K562 (cell line): ENCODE measurements at regions not wholly inside any gene's neighbourhood (a gene's known extent, or its start where the extent isn't known, plus 50 kb on each side); places are given as distances from the start of the nearest gene placed in this dataset.

ENCODE experiments used
- ATAC-seq: fragments of 200-7000 bp; cut with Tn5 transposase; 3 replicates; pipeline ENCODE4 v1.9.1; 2020; ENCODE audit warnings: moderate library complexity
- BruUV-seq: library from RNA; stranded (reverse); fragments of 400-500 nt; replicated peaks from 2 replicates; lab custom pipeline; 2021; lab: Mats Ljungman, UMichigan
- CTCF ChIA-PET: fragments of 300-600 bp; formaldehyde crosslinking; extraction: SDS; loops from one replicate; lab custom pipeline; 2021; ENCODE audit warnings: low intra/inter-chr PET ratio; lab: Yijun Ruan, JAX
- POLR2A ChIA-PET: fragments of 300-600, 350-650 bp; sonication (Branson Sonifier 250); formaldehyde crosslinking; extraction: SDS; loops from one replicate; lab custom pipeline; 2021; ENCODE audit warnings: antibody characterized with exemption, inconsistent platforms; lab: Yijun Ruan, JAX
- DNase-seq, 4 experiments: peaks; one replicate each; pipeline versions ENCODE4 v3.0.0 to v3.0.0-alpha.2; 2011 to 2018; ENCODE audit warnings: low spot score in 3 of 4, mixed read lengths in 3 of 4; ENCODE audit errors: extremely low read depth in 1 of 4
- FAIRE-seq: peaks from 2 replicates; lab custom pipeline; 2011; peaks lifted over from hg19 to GRCh38; lab: Jason Lieb, UNC
- H2AFZ ChIP-seq: 2 replicates; pipeline ENCODE4 v1.6.0; 2011; ENCODE audit warnings: low read depth, low read length, control low read depth, inconsistent platforms
- H3K27ac ChIP-seq: fragments of 200-600 bp; 3 replicates; pipeline ENCODE4 v1.8.0; 2011; ENCODE audit warnings: low read depth, mild to moderate bottlenecking, control low read depth, inconsistent platforms, low read length, moderate library complexity, mixed read lengths; ENCODE audit errors: extremely low read depth
- H3K27me3 ChIP-seq, 2 experiments: fragments of 300-600 bp in 1 of 2; 2 replicates in 1 of 2; 3 replicates in 1 of 2; pipeline versions ENCODE4 v1.6.0 to v1.8.0; 2011; ENCODE audit warnings: inconsistent platforms in 2 of 2, low read length in 2 of 2, mild to moderate bottlenecking in 1 of 2, mixed read lengths in 1 of 2, moderate library complexity in 1 of 2; ENCODE audit not compliant: control insufficient read depth in 2 of 2, insufficient read depth in 2 of 2
- H3K36me3 ChIP-seq: fragments of 300-600 bp; 3 replicates; pipeline ENCODE4 v1.8.0; 2011; ENCODE audit warnings: mild to moderate bottlenecking, low read length, inconsistent platforms; ENCODE audit not compliant: control insufficient read depth, insufficient read depth
- H3K4me1 ChIP-seq, 2 experiments: fragments of 200-600 bp in 1 of 2; replicated peaks in 1 of 2; 2 replicates in 1 of 2; 3 replicates in 1 of 2; pipeline versions ENCODE4 v1.5.1 to v1.8.0; 2011; ENCODE audit warnings: inconsistent platforms in 2 of 2, low read length in 2 of 2, mild to moderate bottlenecking in 1 of 2, mixed read lengths in 1 of 2, moderate library complexity in 1 of 2; ENCODE audit not compliant: control insufficient read depth in 2 of 2, insufficient read depth in 2 of 2
- H3K4me2 ChIP-seq: 2 replicates; pipeline ENCODE4 v1.6.1; 2011; ENCODE audit warnings: low read length, control low read depth, inconsistent platforms, mixed read lengths; ENCODE audit not compliant: insufficient read depth
- H3K4me3 ChIP-seq: fragments of 200-600 bp; sonication (generic), shearing (Covaris generic); 2 replicates; pipeline ENCODE4 v1.5.1; 2016; ENCODE audit warnings: control low read depth, inconsistent platforms
- H3K79me2 ChIP-seq: fragments of 200-600 bp; 3 replicates; pipeline ENCODE4 v1.8.0; 2011; ENCODE audit warnings: low read length, inconsistent platforms; ENCODE audit not compliant: control insufficient read depth, insufficient read depth
- H3K9ac ChIP-seq, 2 experiments: 2 replicates each; pipeline versions ENCODE4 v1.6.0 to v1.6.1; 2011; ENCODE audit warnings: low read depth in 2 of 2, low read length in 2 of 2, control low read depth in 1 of 2, inconsistent platforms in 1 of 2, mild to moderate bottlenecking in 1 of 2, mixed read lengths in 1 of 2; ENCODE audit not compliant: insufficient read depth in 1 of 2
- H3K9me1 ChIP-seq: one replicate; pipeline ENCODE4 v1.6.0; 2011; ENCODE audit warnings: inconsistent platforms, mild to moderate bottlenecking, low read length, moderate library complexity; ENCODE audit not compliant: control insufficient read depth, insufficient read depth
- H3K9me3 ChIP-seq: replicated peaks from 2 replicates; pipeline ENCODE4 v1.5.1; 2011; ENCODE audit warnings: low read depth, low read length, inconsistent platforms; ENCODE audit not compliant: control insufficient read depth, insufficient read depth
- H4K20me1 ChIP-seq: replicated peaks from 2 replicates; pipeline ENCODE4 v1.6.1; 2011; ENCODE audit warnings: low read length, inconsistent platforms, mixed read lengths; ENCODE audit not compliant: control insufficient read depth, insufficient read depth
- ATF1 ChIP-seq, 2 experiments: fragments of 450-650 bp in 1 of 2; IDR thresholded peaks; 2 replicates each; pipeline ENCODE4 v1.6.1; 2016; ENCODE audit warnings: missing compliant biosample characterization in 1 of 2, missing genetic modification characterization in 1 of 2
- FOXA1 ChIP-seq: fragments of 450-650 bp; IDR thresholded peaks from 2 replicates; pipeline ENCODE4 v1.6.1; 2016; ENCODE audit warnings: mild to moderate bottlenecking, borderline replicate concordance
- KDM4B ChIP-seq, 2 experiments: fragments of 450-650 bp in 1 of 2; sonication (generic) in 1 of 2; IDR thresholded peaks; 2 replicates each; pipeline ENCODE4 v1.6.1; 2016 to 2017; ENCODE audit warnings: borderline replicate concordance in 2 of 2, antibody characterized with exemption in 1 of 2, low read depth in 1 of 2, mild to moderate bottlenecking in 1 of 2
- KLF13 ChIP-seq: fragments of 450-650 bp; IDR thresholded peaks from 2 replicates; pipeline ENCODE4 v1.6.1; 2016; ENCODE audit warnings: missing genetic modification characterization, low read depth, mild to moderate bottlenecking, missing compliant biosample characterization, moderate library complexity, borderline replicate concordance
- MTA1 ChIP-seq: fragments of 450-650 bp; IDR thresholded peaks from 2 replicates; pipeline ENCODE4 v1.6.1; 2017; ENCODE audit warnings: borderline replicate concordance
- NR4A1 ChIP-seq, 2 experiments: fragments of 250-450 bp in 1 of 2; fragments of 450-650 bp in 1 of 2; sonication (Bioruptor Pico) in 1 of 2; IDR thresholded peaks; 2 replicates each; pipeline versions ENCODE4 v1.4.0 to v1.6.1; 2016 to 2020; ENCODE audit warnings: mild to moderate bottlenecking in 2 of 2, missing compliant biosample characterization in 1 of 2, missing genetic modification characterization in 1 of 2, moderate library complexity in 1 of 2
- PTTG1 ChIP-seq: fragments of 450-650 bp; IDR thresholded peaks from 2 replicates; pipeline ENCODE4 v1.6.1; 2016; ENCODE audit warnings: low read depth, mild to moderate bottlenecking, missing genetic modification characterization, missing compliant biosample characterization
- RFX7 ChIP-seq: fragments of 250-450 bp; sonication (Bioruptor Pico); IDR thresholded peaks from 2 replicates; pipeline ENCODE4 v1.5.1; 2021; ENCODE audit warnings: mild to moderate bottlenecking
- SMAD2 ChIP-seq: fragments of 150-350 bp; IDR thresholded peaks from 2 replicates; pipeline ENCODE4 v1.6.1; 2014; ENCODE audit warnings: low read depth, mild to moderate bottlenecking, low read length
- TOE1 ChIP-seq, 2 experiments: fragments of 450-650 bp in 1 of 2; sonication (generic) in 1 of 2; formaldehyde crosslinking in 1 of 2; IDR thresholded peaks; 2 replicates each; pipeline versions ENCODE4 v1.7.1 to v1.8.0; 2016 to 2022; ENCODE audit warnings: borderline replicate concordance in 2 of 2, mild to moderate bottlenecking in 2 of 2, antibody characterized with exemption in 1 of 2, inconsistent platforms in 1 of 2, low read depth in 1 of 2, missing genetic modification reagents in 1 of 2, moderate library complexity in 1 of 2
- ZNF584 ChIP-seq: fragments of 200-800 bp; sonication (Bioruptor generic); IDR thresholded peaks from 2 replicates; pipeline ENCODE4 v1.6.1; 2016; ENCODE audit warnings: low read depth, mild to moderate bottlenecking, missing genetic modification characterization, missing compliant biosample characterization
- ZNF589 ChIP-seq: fragments of 200-800 bp; sonication (Bioruptor generic); IDR thresholded peaks from 2 replicates; pipeline ENCODE4 v1.6.1; 2016; ENCODE audit warnings: low read depth, missing genetic modification characterization, missing compliant biosample characterization
- WGBS: fragments of 100-300 bp; shearing (Covaris generic); methylation state at CpG from one replicate; pipeline ENCODE4 v1.1.6; 2016; ENCODE audit warnings: low coverage, mixed read lengths; ENCODE audit not compliant: insufficient coverage; ENCODE audit errors: missing lambda C conversion rate; 5-methylcytosine and 5-hydroxymethylcytosine counted together
- in situ Hi-C: fragments of 300-500 bp; cut with MboI; formaldehyde crosslinking; loops from 4 replicates; pipeline ENCODE4 v1.15.0; 2018; ENCODE audit warnings: inconsistent platforms, mixed read lengths
- intact Hi-C: fragments of 100-400 bp; cut with micrococcal nuclease; formaldehyde crosslinking; loops from 2 replicates; pipeline ENCODE4 v1.14.2; 2022

DNA sequence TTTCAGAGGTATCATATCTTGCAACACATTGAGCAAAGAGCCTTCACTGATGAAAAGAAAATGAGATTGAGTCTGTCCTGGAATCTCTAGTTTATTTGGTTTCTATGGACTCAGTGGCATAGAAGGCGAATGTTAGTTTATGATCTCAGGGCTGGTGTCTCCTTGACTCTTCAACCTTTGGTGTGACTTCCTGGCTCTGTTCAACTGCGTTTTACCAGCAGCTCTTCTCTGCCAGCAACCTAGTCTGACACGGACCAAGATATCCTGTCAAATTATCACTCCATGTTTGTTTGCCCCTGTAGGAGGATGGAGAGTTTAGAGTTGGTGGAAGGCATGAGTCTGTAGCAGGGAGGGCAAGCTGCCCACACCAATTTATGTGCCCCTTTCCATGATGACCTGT lies 82.9 kb upstream of the TBC1D5 start:
- Histone ChIP-seq H2AFZ (no peak overlapping the region), H3K9me3 (no peaks in the 10 kb centered on the region), H3K4me3 (no peak overlapping the region), H3K27ac (no peak overlapping the region), H3K9ac (no peak overlapping the region), H3K27me3 (peaks cover 0 to 8% of the 10 kb centered on the region in 2 experiments; a peak in 2 of 5 replicates)
- no peak for DNase-seq
- POLR2A ChIA-PET, result no interaction called here
- intact Hi-C loops (no loop called here), in situ Hi-C loops (loop anchor here (25.0 kb wide), 1 partner anchor 188 kb away; no protein-coding TSS in a partner anchor)
- WGBS, result 3% methylated on average over 3 of the region's 3 CpGs
- TF ChIP-seq ZNF584 (CRISPR knock-in tag), result no peak
- TF ChIP-seq RFX7 (CRISPR knock-in tag), result no peak
- TF ChIP-seq FOXA1, result no peak
- TF ChIP-seq MTA1, result no peak
- no peak for TF ChIP-seq SMAD2
- no peak for TF ChIP-seq ZNF589 (CRISPR knock-in tag)
- TF ChIP-seq KDM4B (IDR thresholded peaks at IDR 0.05; ENCODE audit: borderline replicate concordance in 2 of 2, low read depth in 1 of 2), result no peak
- TF ChIP-seq KLF13 (tag), result no peak
- no peak for TF ChIP-seq ATF1 (CRISPR knock-in tag; IDR thresholded peaks at IDR 0.05)
- TF ChIP-seq ATF1 (tag; IDR thresholded peaks at IDR 0.05), result no peak
- no peak for TF ChIP-seq NR4A1 (CRISPR knock-in tag; IDR thresholded peaks at IDR 0.05)
- no peak for TF ChIP-seq NR4A1 (tag; IDR thresholded peaks at IDR 0.05)
- TF ChIP-seq PTTG1 (tag), result no peak
- no peak for TF ChIP-seq TOE1 (IDR thresholded peaks at IDR 0.05; ENCODE audit: borderline replicate concordance)
- TF ChIP-seq TOE1 (CRISPR knock-in tag; IDR thresholded peaks at IDR 0.05; ENCODE audit: borderline replicate concordance, low read depth), result no peak
- TF ChIP-seq, all 486 proteins: peak for 0
- no peaks in the 10 kb centered on the region for H3K79me2 ChIP-seq
- H3K36me3 ChIP-seq, result no peaks in the 10 kb centered on the region
- FAIRE-seq (no peak), ATAC-seq (peak; percentile 56; the same call in 2 of the 3 replicates)
- no peak overlapping the region for H3K4me2 ChIP-seq
- H3K4me1 ChIP-seq, result no peaks in the 10 kb centered on the region
- no peaks in the 10 kb centered on the region for H4K20me1 ChIP-seq
- BruUV-seq, result no TSS peak
- CTCF ChIA-PET, result interaction anchor here (0.6 kb wide), 1 partner anchor 540 kb away, joined by 3 read pairs; no protein-coding TSS in a partner anchor
- no peaks in the 10 kb centered on the region for H3K9me1 ChIP-seq
